ENCODE measurements at regions not wholly inside any gene's neighbourhood (a gene's known extent, or its start where the extent isn't known, plus 50 kb on each side); places are given as distances from the start of the nearest gene placed in this dataset.
A peak's percentile ranks its signal among the peaks of the same experiment; 100 is the strongest.
"Not testable (repeated sequence)": the region's sequence is repeated elsewhere in the genome, so short reads cannot be mapped to it uniquely, and the experiment has no call there.

- no peak for DNase-seq
These were observed 116.8 kb downstream of the OTOR start for GRCh38 chr20:16864963-16865362.

DNA sequence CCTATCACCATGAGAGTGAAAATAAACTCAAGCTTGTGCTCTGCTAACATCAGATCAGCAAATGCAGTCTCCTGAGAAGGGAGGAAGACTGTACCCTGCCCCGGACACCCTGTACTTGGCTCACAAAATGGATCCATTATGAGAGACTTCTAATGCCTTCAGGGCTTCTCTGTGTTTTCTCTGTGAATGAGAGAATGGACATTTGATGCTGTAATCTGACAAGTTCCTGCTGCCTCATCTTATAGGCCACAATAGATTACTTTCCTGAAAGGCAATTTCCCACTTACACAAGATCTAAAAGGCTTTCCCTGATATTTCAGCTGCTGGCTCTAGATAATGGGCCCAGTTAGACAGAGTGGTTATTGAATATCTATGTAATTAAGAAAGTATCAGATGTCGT is 117.2 kb downstream of the OTOR start:
- no peak for DNase-seq

- DNase-seq, result not testable (repeated sequence)
These were observed 125.0 kb downstream of the OTOR start for GRCh38 chr20:16873124-16873523.

GRCh38 chr20:16877053-16877554 is 128.9 kb downstream of the OTOR start:
- DNase-seq, result no peak

DNA sequence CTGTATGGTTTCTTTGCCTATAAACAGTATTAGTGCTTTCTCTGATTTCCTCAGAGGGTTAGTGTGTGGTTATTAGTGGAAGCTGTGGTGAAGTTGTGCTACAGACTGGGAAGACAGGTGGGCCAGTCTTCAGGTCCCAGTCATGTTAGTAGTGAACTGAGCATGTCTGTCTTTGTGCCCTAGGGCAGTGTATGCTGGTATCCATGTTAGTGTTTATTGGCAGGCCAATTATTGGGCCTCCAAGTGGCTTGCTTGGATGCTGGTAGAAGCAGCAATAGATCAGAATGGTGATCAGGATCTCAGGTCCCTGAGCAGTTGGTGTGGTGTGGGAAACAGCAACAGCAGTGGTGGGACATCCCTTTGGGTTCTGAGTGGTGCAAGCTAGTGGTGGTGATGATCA is 137.6 kb downstream of the OTOR start:
- no peak for DNase-seq

- no peak for DNase-seq
These were observed 150.3 kb downstream of the OTOR start for GRCh38 chr20:16898433-16898832.

- DNase-seq, result no peak
These were observed 154.5 kb downstream of the OTOR start for GRCh38 chr20:16902662-16903061.

- no peak for DNase-seq
These were observed 156.6 kb downstream of the OTOR start for GRCh38 chr20:16904751-16905150.

DNA sequence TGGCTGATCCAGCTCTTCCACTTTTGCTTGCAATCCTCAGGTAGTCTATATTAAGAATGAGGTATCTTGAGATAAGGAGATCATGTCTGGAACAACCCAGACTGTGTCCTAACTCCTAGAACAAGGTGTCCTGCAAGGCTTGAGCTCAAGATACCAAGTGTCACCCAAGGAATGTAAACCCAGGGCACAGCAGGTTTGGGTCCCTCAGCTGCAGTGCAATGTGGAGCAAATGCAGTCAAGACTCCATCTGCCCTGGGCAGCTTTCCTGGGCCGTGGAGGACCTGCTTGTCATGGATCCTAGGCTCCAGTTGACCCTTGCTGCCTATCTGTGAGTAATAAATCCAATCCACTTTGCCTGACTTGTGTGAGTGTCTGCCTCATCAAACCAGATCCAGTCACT is 166.1 kb downstream of the OTOR start:
- DNase-seq, result no peak

GRCh38 chr20:16916165-16916564 is 168.0 kb downstream of the OTOR start:
- no peak for DNase-seq

GRCh38 chr20:16917636-16918035 is 169.5 kb downstream of the OTOR start:
- no peak for DNase-seq

DNA sequence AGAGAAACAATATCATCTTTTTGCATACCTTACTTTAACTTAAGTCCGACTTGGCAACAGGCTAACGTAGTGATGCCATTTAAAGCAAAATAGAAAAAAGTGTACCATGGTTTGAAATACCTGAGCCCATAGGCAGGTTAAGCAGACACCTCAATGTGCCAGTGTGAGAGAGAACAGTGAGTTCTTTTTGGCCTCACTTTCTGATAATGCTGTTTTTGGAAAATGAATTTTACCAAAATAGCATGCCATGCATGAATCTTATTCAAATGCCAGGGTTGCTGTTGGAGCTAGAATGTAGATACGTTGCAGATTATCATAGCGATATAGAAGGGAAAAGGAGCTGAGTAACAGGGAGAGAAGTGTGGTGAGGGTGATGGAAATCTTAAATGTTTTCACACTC is 170.2 kb downstream of the OTOR start:
- no peak for DNase-seq

DNA sequence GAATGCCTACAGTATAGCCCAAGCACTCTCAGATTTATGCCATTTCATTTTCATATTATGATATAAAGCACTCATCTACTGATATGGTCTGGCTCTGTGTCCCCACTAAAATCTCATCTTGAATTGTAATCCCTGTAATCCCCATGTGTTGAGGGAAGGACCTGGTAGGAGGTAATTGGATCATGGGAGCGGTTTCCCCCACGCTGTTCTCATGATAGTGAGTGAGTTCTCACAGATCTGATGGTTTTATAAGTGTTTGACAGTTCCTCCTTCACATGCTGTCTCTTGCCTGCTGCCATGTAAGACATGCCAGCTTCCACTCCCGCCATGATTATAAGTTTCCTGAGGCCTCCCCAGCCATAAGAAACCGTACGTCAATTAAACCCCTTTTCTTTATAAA is 171.7 kb downstream of the OTOR start:
- DNase-seq, result no peak

DNA sequence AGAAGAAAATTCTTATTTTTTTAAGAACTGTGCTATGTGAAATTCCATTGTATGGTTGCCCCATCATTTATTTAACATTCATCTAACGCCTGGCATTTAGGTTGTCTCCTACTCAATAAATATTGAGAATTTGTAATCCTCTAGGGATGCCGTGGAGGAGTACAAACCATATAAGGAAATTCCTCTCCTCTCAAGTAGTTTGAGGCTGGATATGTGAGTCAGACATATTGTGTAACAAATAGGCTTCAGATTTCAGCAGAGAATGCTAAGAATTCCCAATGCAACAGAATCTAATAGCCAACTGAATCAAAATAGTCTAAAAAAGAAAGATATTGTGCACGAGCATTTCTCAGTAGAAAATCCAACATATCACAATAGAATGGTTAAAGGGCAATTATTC is 174.7 kb downstream of the OTOR start:
- DNase-seq, result peak; percentile 72

DNA sequence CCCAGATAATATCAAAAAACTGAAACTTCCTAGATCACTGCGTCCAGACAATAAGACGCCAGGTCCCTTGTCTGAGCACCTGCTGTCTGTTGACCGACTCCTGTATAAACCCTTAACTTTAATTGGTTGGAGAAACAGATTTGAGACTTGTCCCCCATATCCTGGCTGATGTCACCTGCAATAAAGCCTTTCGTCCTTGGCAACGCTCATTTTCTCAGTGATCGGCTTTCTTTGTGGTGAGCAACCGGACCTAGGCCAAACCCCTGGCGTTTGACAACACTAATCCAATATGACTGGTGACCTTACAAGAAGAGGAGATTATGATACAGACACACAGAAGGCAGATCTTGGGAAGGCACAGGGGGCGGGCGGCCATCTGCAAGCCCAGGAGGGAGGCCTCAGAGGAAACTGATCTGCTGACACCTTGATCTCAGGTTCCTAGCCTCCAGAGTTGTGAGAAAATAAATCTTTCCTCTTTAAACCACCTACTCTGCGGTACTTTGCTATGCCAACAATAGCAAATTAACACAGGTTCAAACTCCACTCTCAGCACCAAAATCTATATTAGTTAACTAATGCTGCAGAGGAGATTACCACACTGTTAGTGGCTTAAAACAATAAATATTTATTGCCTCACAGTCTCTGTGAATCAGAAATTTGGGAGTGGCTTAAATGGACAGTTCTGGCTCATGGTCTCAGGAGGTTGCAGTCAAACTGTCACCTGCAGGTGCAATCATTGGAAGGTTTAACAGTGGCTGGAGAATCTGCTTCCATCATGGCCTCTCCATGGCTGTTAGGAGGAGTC is 178.7 kb downstream of the OTOR start:
- DNase-seq, result no peak

- DNase-seq, result no peak
These were observed 181.6 kb downstream of the OTOR start for GRCh38 chr20:16929756-16930155.

GRCh38 chr20:16930656-16931055 is 182.5 kb downstream of the OTOR start:
- no peak for DNase-seq

GRCh38 chr20:16939051-16939450 is 190.9 kb downstream of the OTOR start:
- no peak for DNase-seq

DNA sequence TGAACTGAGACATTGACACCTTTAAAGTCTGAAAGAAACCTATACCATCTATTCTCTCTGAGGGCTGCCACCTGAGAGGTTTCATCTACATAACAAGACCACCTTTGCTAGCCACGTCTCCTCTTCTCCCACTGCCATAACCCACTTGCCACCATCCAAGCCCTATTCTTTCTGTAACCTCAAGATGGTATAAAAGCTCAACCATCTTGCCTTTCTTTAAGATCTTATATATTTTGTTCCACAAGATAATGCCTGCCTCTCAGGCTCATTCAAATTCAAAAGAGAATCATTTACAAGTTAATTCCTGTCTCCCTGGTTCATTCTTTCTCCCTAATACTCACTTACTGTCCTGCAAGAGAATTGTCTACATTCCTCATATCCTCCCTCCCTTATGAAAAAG is 192.5 kb downstream of the OTOR start:
- DNase-seq, result no peak

DNA sequence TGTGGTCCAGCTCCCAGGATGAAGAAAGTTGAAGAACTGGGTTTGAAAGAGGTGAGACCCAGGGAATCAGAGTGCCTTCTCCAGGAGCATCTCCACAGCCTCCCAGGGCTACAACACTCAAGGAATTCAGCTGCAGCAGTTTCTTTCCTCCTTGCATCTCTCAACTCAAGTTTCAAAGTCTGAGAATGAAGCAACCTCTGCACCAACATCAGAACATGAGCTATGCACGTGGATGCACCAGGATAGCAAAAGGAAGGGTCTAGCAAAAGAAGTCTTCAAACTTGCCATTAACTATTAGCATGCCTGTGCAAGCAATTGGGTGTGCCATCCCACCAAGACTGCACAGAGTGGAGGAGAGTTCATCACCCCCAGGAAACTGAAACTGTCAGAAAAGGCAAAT is 193.9 kb downstream of the OTOR start:
- DNase-seq, result no peak

DNA sequence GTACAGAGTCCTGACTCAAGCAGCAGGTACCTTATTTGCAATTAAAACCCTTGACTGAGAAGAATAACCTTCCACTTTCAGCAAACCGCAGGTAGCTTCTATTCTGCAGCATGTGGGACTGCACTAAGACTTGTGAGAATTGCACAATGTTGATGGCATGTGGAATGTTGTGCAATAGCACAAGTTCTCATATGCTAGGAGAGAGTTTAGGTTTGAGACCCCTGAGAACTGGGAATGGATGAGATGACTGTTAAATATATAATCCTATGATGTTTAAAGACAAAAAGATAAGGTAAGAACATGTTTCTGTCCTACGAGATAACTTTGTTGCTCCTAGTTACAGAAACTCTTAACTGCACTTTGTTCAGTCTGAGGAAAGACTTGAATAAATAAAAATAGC is 194.6 kb downstream of the OTOR start:
- DNase-seq, result no peak

- no peak for DNase-seq
These were observed 196.6 kb downstream of the OTOR start for GRCh38 chr20:16944745-16945144.

GRCh38 chr20:16945619-16946018 is 197.5 kb downstream of the OTOR start:
- DNase-seq, result no peak

DNA sequence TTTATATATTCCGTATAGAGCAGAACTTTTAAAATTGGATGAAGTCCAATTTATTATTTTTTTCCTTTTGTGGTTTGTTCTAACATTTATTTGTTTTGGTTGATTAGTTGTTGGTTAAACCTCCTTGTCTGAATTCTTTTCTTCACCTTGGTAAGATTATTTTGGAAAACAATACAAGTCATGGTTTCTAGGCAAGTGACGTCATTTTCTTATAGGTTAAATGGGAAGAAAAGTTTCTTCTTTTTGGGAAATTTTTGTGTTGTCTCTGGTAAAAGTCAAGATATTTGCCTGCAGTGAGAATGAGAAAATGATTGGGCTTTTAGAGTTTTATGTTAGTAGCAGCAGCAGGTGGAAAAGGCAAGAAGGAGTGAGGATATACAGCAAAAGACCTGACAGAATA is 197.9 kb downstream of the OTOR start:
- no peak for DNase-seq

GRCh38 chr20:16947479-16947878 is 199.3 kb downstream of the OTOR start:
- DNase-seq, result no peak

Measured in DMS53 (cell line).